ENCODE measurements at regions not wholly inside any gene's neighbourhood (a gene's known extent, or its start where the extent isn't known, plus 50 kb on each side); places are given as distances from the start of the nearest gene placed in this dataset.

- TF ChIP-seq, protein P1, sequence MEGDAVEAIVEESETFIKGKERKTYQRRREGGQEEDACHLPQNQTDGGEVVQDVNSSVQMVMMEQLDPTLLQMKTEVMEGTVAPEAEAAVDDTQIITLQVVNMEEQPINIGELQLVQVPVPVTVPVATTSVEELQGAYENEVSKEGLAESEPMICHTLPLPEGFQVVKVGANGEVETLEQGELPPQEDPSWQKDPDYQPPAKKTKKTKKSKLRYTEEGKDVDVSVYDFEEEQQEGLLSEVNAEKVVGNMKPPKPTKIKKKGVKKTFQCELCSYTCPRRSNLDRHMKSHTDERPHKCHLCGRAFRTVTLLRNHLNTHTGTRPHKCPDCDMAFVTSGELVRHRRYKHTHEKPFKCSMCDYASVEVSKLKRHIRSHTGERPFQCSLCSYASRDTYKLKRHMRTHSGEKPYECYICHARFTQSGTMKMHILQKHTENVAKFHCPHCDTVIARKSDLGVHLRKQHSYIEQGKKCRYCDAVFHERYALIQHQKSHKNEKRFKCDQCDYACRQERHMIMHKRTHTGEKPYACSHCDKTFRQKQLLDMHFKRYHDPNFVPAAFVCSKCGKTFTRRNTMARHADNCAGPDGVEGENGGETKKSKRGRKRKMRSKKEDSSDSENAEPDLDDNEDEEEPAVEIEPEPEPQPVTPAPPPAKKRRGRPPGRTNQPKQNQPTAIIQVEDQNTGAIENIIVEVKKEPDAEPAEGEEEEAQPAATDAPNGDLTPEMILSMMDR (IDR thresholded peaks at IDR 0.05; ENCODE audit: borderline replicate concordance, extremely low read depth, low read length, poor library complexity, severe bottlenecking): no peak
- no peak for TF ChIP-seq EZH2 (IDR thresholded peaks at IDR 0.05; ENCODE audit: borderline replicate concordance, low read depth, low read length, severe bottlenecking)
These were observed 198.5 kb downstream of the TTLL2 start for GRCh38 chr6:167523426-167523825.
